Testis (tissue), 2 donors: ENCODE measurements at regions not wholly inside any gene's neighbourhood (a gene's known extent, or its start where the extent isn't known, plus 50 kb on each side); places are given as distances from the start of the nearest gene placed in this dataset.

ENCODE experiments used
- DNase-seq: peaks from one replicate; pipeline ENCODE4 v3.0.0-alpha.2; 2019
- H3K27ac ChIP-seq, 2 donors: fragments of 200-600 bp; sonication (generic); one replicate each; pipeline ENCODE4 v1.5.1; 2019
- H3K27me3 ChIP-seq: fragments of 200-600 bp; sonication (generic); one replicate; pipeline ENCODE4 v1.5.1; 2019
- H3K36me3 ChIP-seq: fragments of 200-600 bp; sonication (generic); one replicate; pipeline ENCODE4 v1.5.1; 2017; ENCODE audit warnings: low read depth; ENCODE audit errors: missing control alignments
- H3K4me1 ChIP-seq: fragments of 200-600 bp; sonication (generic); one replicate; pipeline ENCODE4 v1.5.1; 2019
- H3K4me3 ChIP-seq, 2 donors: fragments of 200-600 bp; sonication (generic); one replicate each; pipeline ENCODE4 v1.5.1; 2017 to 2019
- H3K9me3 ChIP-seq: fragments of 200-600 bp; sonication (generic); one replicate; pipeline ENCODE4 v1.5.1; 2017
- CTCF ChIP-seq, 3 experiments: fragments of 450-650 bp in 2 of 3; fragments of 200-600 bp in 1 of 3; sonication (generic) in 1 of 3; IDR thresholded peaks; one replicate each; pipeline ENCODE4 v1.5.1; 2016 to 2019; ENCODE audit warnings: antibody characterized with exemption in 3 of 3, mild to moderate bottlenecking in 2 of 3, moderate library complexity in 1 of 3
- POLR2A ChIP-seq: fragments of 450-650 bp; IDR thresholded peaks from one replicate; pipeline ENCODE4 v1.6.1; 2017; ENCODE audit warnings: antibody characterized with exemption, mild to moderate bottlenecking, moderate library complexity
- WGBS, 2 donors: methylation state at CpG; one replicate each; pipeline ENCODE4 v1.1.5; 2018; 5-methylcytosine and 5-hydroxymethylcytosine counted together
- intact Hi-C: fragments of 100-400 bp; cut with DNase I; formaldehyde crosslinking; loops from one replicate; pipeline ENCODE4 v1.15.1; 2023; ENCODE audit warnings: low total_unique reads

DNA sequence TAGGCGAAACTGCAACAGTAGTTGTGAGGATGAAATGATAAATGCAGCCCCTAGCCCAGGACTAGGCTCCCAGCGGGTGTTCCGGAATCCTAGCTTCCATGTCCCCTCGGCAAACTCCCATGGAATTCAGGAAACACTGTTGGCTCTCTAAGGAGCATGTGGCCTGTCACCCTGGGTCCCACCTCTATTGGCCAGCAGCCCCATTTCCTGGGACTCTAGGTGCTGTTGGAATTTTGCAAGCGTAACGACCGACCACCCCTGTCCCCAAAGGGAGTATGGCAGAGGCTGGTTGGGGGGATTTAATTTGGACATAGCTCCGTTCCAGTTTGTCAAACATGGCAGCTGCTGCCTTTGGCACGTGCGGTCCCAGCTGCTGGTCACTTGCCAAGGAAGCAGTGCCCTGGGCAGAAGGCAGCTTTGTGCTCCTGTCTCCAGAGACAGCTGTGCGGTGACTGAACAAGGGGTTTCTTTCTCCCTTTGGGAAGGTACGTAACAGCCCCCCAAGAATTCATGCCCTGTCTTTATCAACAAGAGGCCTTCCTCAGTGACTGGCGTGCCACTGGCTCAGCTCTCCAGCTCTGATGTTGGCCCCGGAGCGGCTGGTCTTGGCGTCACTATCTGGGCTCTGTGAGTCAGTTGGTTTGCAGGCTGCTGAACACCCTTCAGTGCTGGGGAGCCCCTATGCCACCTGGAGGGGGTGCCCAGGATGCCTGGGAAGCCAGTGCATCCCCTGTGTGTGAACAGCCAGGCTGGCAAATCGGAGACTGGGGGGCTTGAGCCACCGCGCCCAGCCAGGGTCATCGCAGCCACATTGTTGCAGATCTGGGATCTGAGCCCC, 235.2 kb upstream of the TNRC6C start:
- no peak overlapping the region for H3K4me3 ChIP-seq
- H3K27me3 ChIP-seq: no peaks in the 10 kb centered on the region
- no peak overlapping the region for H3K27ac ChIP-seq
- H3K36me3 ChIP-seq: no peaks in the 10 kb centered on the region
- peaks cover 4% of the 10 kb centered on the region for H3K4me1 ChIP-seq
- TF ChIP-seq POLR2A (no peak), CTCF (IDR thresholded peaks at IDR 0.05) (no peak)
- intact Hi-C loops: no loop called here
- 80 to 96% methylated on average over 4 to 20 of the region's 20 CpGs for WGBS, 2 donors
- no peak for DNase-seq
- no peaks in the 10 kb centered on the region for H3K9me3 ChIP-seq

DNA sequence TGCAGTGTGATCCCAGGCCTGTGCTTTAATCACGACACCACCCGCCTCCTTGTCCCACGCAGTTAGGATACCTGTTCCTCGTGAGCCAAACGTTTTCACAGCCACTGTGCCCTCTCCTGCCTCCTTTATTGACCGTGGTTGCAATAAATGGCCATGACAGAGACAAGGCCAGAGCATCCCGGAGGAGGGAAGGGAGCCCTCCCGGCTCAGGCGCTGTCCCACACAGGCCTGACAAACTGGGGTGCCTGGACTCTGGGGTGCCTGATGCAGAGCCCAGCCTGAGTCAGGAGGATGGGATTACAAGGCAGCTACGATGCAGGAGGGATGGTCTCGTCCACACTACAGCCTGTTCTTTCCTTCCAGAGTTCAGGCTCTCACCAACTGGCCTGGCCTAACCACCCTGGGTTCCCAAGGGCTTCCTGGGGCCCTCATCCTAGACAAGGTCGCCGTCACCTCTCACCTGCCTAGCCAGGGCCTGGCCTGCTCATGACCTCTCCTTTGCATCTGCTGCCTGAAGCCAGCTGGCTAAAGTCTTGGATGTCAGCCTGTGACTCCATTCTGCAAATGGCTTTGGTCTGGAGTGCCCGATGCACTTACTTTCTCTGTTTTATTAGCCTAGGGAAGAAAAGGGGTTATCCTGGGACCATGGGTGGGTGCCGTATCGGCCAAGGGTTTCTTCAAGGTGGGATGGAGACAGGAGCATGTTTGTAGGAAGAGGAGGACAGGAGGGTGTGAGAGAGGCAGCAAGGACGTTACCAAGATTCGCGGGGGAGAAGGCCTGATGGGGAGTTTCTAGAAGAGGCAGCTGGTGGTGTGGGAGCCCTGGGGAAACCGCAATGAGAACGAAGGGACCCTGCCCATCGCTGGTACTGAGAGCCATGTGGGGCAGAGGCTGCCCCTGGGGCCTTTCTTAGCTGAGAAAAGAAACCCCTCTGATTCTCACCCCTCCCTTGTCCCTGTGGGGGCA, 234.3 kb upstream of the TNRC6C start:
- H3K4me1 ChIP-seq: peaks cover 4% of the 10 kb centered on the region
- H3K27me3 ChIP-seq: no peaks in the 10 kb centered on the region
- no peak overlapping the region for H3K4me3 ChIP-seq
- no peaks in the 10 kb centered on the region for H3K9me3 ChIP-seq
- no peak overlapping the region for H3K27ac ChIP-seq
- no peak for DNase-seq
- 87 to 89% methylated on average over 16 to 22 of the region's 22 CpGs for WGBS, 2 donors
- TF ChIP-seq POLR2A (no peak), CTCF (IDR thresholded peaks at IDR 0.05) (no peak)
- intact Hi-C loops: no loop called here
- H3K36me3 ChIP-seq: no peaks in the 10 kb centered on the region

- 92 to 94% methylated on average over 23 to 28 of the region's 28 CpGs for WGBS, 2 donors
- no peak for TF ChIP-seq CTCF (IDR thresholded peaks at IDR 0.05)
- TF ChIP-seq POLR2A: no peak
- Histone ChIP-seq H3K9me3 (no peaks in the 10 kb centered on the region), H3K27me3 (no peaks in the 10 kb centered on the region), H3K36me3 (no peaks in the 10 kb centered on the region), H3K27ac (no peak overlapping the region), H3K4me1 (peaks cover 4% of the 10 kb centered on the region), H3K4me3 (no peak overlapping the region)
- no peak for DNase-seq
- intact Hi-C loops: no loop called here
Observed at GRCh38 chr17:77724876-77725615, 233.5 kb upstream of the TNRC6C start.

- WGBS, 2 donors: 87 to 95% methylated on average over 4 to 5 of the region's 5 CpGs
- Histone ChIP-seq H3K36me3 (no peaks in the 10 kb centered on the region), H3K27ac (no peak overlapping the region), H3K27me3 (no peaks in the 10 kb centered on the region), H3K4me1 (peaks cover 4% of the 10 kb centered on the region), H3K9me3 (no peaks in the 10 kb centered on the region), H3K4me3 (no peak overlapping the region)
- TF ChIP-seq CTCF (IDR thresholded peaks at IDR 0.05): no peak
- no peak for TF ChIP-seq POLR2A
- intact Hi-C loops: no loop called here
- no peak for DNase-seq
Observed at GRCh38 chr17:77725846-77726245, 232.7 kb upstream of the TNRC6C start.
